ENCODE measurements at regions not wholly inside any gene's neighbourhood (a gene's known extent, or its start where the extent isn't known, plus 50 kb on each side); places are given as distances from the start of the nearest gene placed in this dataset.
A peak's percentile ranks its signal among the peaks of the same experiment; 100 is the strongest.

GRCh38 chr1:37281354-37281753, 193.0 kb upstream of the ZC3H12A start:
- no peaks in the 10 kb centered on the region for H3K4me1 Mint-ChIP-seq (ENCODE audit: low read depth)
- peaks cover 12% of the 10 kb centered on the region for H3K9me3 Mint-ChIP-seq
- H3K36me3 Mint-ChIP-seq (ENCODE audit: low read depth) = no peaks in the 10 kb centered on the region
- CTCF ChIA-PET = no interaction called here
- DNase-seq (no peak), ATAC-seq (no peak)
- peaks cover 20% of the 10 kb centered on the region for H3K27me3 Mint-ChIP-seq
- no peak overlapping the region for H3K4me3 Mint-ChIP-seq
- no peak overlapping the region for H3K27ac Mint-ChIP-seq
- intact Hi-C loops (cut with micrococcal nuclease) = no loop called here
- no peak for TF ChIP-seq CTCF (IDR thresholded peaks at IDR 0.05)
- POLR2A ChIA-PET = no interaction called here

- peaks cover 12% of the 10 kb centered on the region for H3K9me3 Mint-ChIP-seq
- H3K27ac Mint-ChIP-seq = no peak overlapping the region
Measured at GRCh38 chr1:37282764-37283163, 191.6 kb upstream of the ZC3H12A start.

GRCh38 chr1:37284053-37284452, 190.3 kb upstream of the ZC3H12A start:
- Mint-ChIP-seq H3K27me3 (peaks cover 10% of the 10 kb centered on the region), H3K4me3 (no peak overlapping the region), H3K9me3 (peaks cover 10% of the 10 kb centered on the region), H3K4me1 (ENCODE audit: low read depth) (peaks cover 4% of the 10 kb centered on the region), H3K36me3 (ENCODE audit: low read depth) (no peaks in the 10 kb centered on the region), H3K27ac (no peak overlapping the region)
- intact Hi-C loops (cut with micrococcal nuclease) = no loop called here
- no peak for TF ChIP-seq CTCF (IDR thresholded peaks at IDR 0.05)
- ChIA-PET CTCF (no interaction called here), POLR2A (no interaction called here)
- no peak for DNase-seq
- no peak for ATAC-seq

More at GRCh38 chr1:37282764-37283163, 191.6 kb upstream of the ZC3H12A start:
- ATAC-seq (no peak), DNase-seq (no peak)
- POLR2A ChIA-PET = no interaction called here
- no peak for TF ChIP-seq CTCF (IDR thresholded peaks at IDR 0.05)
- intact Hi-C loops (cut with micrococcal nuclease) = no loop called here
- CTCF ChIA-PET = no interaction called here
- Mint-ChIP-seq H3K36me3 (ENCODE audit: low read depth) (no peaks in the 10 kb centered on the region), H3K27me3 (peaks cover 18% of the 10 kb centered on the region), H3K4me1 (ENCODE audit: low read depth) (no peaks in the 10 kb centered on the region), H3K4me3 (no peak overlapping the region)

GRCh38 chr1:37286881-37287280, 187.5 kb upstream of the ZC3H12A start:
- H3K36me3 Mint-ChIP-seq (ENCODE audit: low read depth) = no peaks in the 10 kb centered on the region
- no peak for ATAC-seq
- H3K27me3 Mint-ChIP-seq = peaks cover 2% of the 10 kb centered on the region
- TF ChIP-seq CTCF (IDR thresholded peaks at IDR 0.05) = no peak
- POLR2A ChIA-PET = no interaction called here
- no peak overlapping the region for H3K4me3 Mint-ChIP-seq
- H3K27ac Mint-ChIP-seq = no peak overlapping the region
- no peaks in the 10 kb centered on the region for H3K9me3 Mint-ChIP-seq
- intact Hi-C loops (cut with micrococcal nuclease) = no loop called here
- peaks cover 7% of the 10 kb centered on the region for H3K4me1 Mint-ChIP-seq (ENCODE audit: low read depth)
- CTCF ChIA-PET = no interaction called here
- DNase-seq = no peak

GRCh38 chr1:37288900-37289299, 185.5 kb upstream of the ZC3H12A start:
- Mint-ChIP-seq H3K4me3 (no peak overlapping the region), H3K27ac (peak overlapping the region; percentile 26), H3K36me3 (ENCODE audit: low read depth) (no peaks in the 10 kb centered on the region), H3K4me1 (ENCODE audit: low read depth) (peaks cover 7% of the 10 kb centered on the region), H3K9me3 (no peaks in the 10 kb centered on the region), H3K27me3 (peaks cover 5% of the 10 kb centered on the region)
- TF ChIP-seq CTCF (IDR thresholded peaks at IDR 0.05) = no peak
- ChIA-PET CTCF (no interaction called here), POLR2A (interaction anchor here (1.1 kb wide), 1 partner anchor 98 kb away, joined by 3 read pairs; no protein-coding TSS in a partner anchor)
- DNase-seq = peak; percentile 65
- intact Hi-C loops (cut with micrococcal nuclease) = no loop called here
- peak; percentile 94 for ATAC-seq
